SK-N-SH (cell line): ENCODE measurements at regions not wholly inside any gene's neighbourhood (a gene's known extent, or its start where the extent isn't known, plus 50 kb on each side); places are given as distances from the start of the nearest gene placed in this dataset.

Experiments
- CTCF ChIA-PET: fragments of 300-600, 350-600 bp; formaldehyde crosslinking; extraction: SDS; loops from one replicate; lab custom pipeline; 2021; lab: Yijun Ruan, JAX
- POLR2A ChIA-PET: fragments of 350-600 bp; sonication (Branson Sonifier 250); formaldehyde crosslinking; extraction: SDS; loops from one replicate; lab custom pipeline; 2020; ENCODE audit warnings: antibody characterized with exemption, inconsistent platforms; lab: Yijun Ruan, JAX
- DNase-seq: peaks from one replicate; pipeline ENCODE4 v3.0.0; 2012
- H2AFZ ChIP-seq: fragments of 200-600 bp; sonication (generic); 2 replicates; pipeline ENCODE4 v1.8.1; 2016; ENCODE audit warnings: antibody characterized with exemption, mild to moderate bottlenecking, low read depth
- H3F3A ChIP-seq: fragments of 200-600 bp; sonication (generic); replicated peaks from 2 replicates; pipeline ENCODE3; 2016; ENCODE audit warnings: antibody characterized with exemption, mild to moderate bottlenecking; ENCODE audit not compliant: insufficient read depth
- H3K27ac ChIP-seq, 2 experiments: fragments of 200-500 bp in 1 of 2; fragments of 200-600 bp in 1 of 2; sonication (Bioruptor generic) in 1 of 2; sonication (generic), shearing (Covaris generic) in 1 of 2; 2 replicates each; pipeline versions ENCODE4 v1.5.1 to v1.6.1; 2014 to 2016; ENCODE audit warnings: low read depth in 2 of 2, inconsistent platforms in 1 of 2, low read length in 1 of 2, mild to moderate bottlenecking in 1 of 2, mixed read lengths in 1 of 2
- H3K27me3 ChIP-seq: fragments of 200-600 bp; sonication (generic), shearing (Covaris generic); 2 replicates; pipeline ENCODE4 v1.6.1; 2016; ENCODE audit warnings: mixed run types; ENCODE audit not compliant: insufficient read depth
- H3K36me3 ChIP-seq, 2 experiments: fragments of 200-500 bp in 1 of 2; fragments of 200-600 bp in 1 of 2; sonication (Bioruptor generic) in 1 of 2; sonication (generic) in 1 of 2; replicated peaks in 1 of 2; 2 replicates each; pipeline versions ENCODE3 to v1.5.1; 2014 to 2016; ENCODE audit warnings: low read length in 1 of 2, mild to moderate bottlenecking in 1 of 2; ENCODE audit not compliant: insufficient read depth in 2 of 2, control insufficient read depth in 1 of 2
- H3K4me1 ChIP-seq, 2 experiments: fragments of 200-500 bp in 1 of 2; fragments of 200-600 bp in 1 of 2; sonication (Bioruptor generic) in 1 of 2; sonication (generic), shearing (Covaris generic) in 1 of 2; 2 replicates each; pipeline versions ENCODE4 v1.5.1 to v1.6.1; 2014 to 2016; ENCODE audit warnings: low read depth in 1 of 2, low read length in 1 of 2, mixed run types in 1 of 2; ENCODE audit not compliant: insufficient read depth in 2 of 2, control insufficient read depth in 1 of 2
- H3K4me2 ChIP-seq: fragments of 200-600 bp; sonication (generic), shearing (Covaris generic); 2 replicates; pipeline ENCODE4 v1.6.1; 2017; ENCODE audit warnings: mixed run types
- H3K4me3 ChIP-seq, 2 experiments: fragments of 200-500 bp in 1 of 2; fragments of 200-600 bp in 1 of 2; sonication (Bioruptor generic) in 1 of 2; sonication (generic), shearing (Covaris generic) in 1 of 2; 2 replicates each; pipeline versions ENCODE4 v1.5.1 to v1.8.1; 2014 to 2016; ENCODE audit warnings: low read depth in 2 of 2, inconsistent platforms in 1 of 2, low read length in 1 of 2, mild to moderate bottlenecking in 1 of 2, mixed read lengths in 1 of 2, moderate library complexity in 1 of 2
- H3K79me2 ChIP-seq: fragments of 200-600 bp; sonication (generic); 2 replicates; pipeline ENCODE4 v1.8.1; 2017; ENCODE audit warnings: mild to moderate bottlenecking; ENCODE audit not compliant: insufficient read depth
- H3K9ac ChIP-seq: fragments of 200-600 bp; sonication (generic); 2 replicates; pipeline ENCODE4 v1.6.1; 2017; ENCODE audit warnings: mixed run types
- H3K9me2 ChIP-seq: fragments of 200-600 bp; sonication (generic); 2 replicates; pipeline ENCODE4 v1.6.1; 2017; ENCODE audit warnings: mixed run types
- H3K9me3 ChIP-seq: fragments of 200-600 bp; sonication (generic); 2 replicates; pipeline ENCODE4 v1.6.1; 2017; ENCODE audit warnings: mixed run types, mild to moderate bottlenecking, moderate library complexity
- H4K20me1 ChIP-seq: fragments of 200-600 bp; sonication (generic); 2 replicates; pipeline ENCODE4 v1.6.1; 2017; ENCODE audit warnings: mild to moderate bottlenecking, mixed run types; ENCODE audit not compliant: insufficient read depth
- CTCF ChIP-seq: fragments of 200-600 bp; sonication (generic); IDR thresholded peaks from 2 replicates; pipeline ENCODE4 v1.6.1; 2017; ENCODE audit warnings: antibody characterized with exemption, mild to moderate bottlenecking, moderate library complexity
- ELF1 ChIP-seq: IDR thresholded peaks from 2 replicates; pipeline ENCODE4 v1.4.0; 2012
- EZH2phosphoT487 ChIP-seq: fragments of 200-600 bp; sonication (generic); IDR thresholded peaks from 2 replicates; pipeline ENCODE4 v1.6.1; 2017; ENCODE audit warnings: low read depth, mixed run types, mild to moderate bottlenecking, antibody characterized with exemption, moderate library complexity, borderline replicate concordance
- FOXJ3 ChIP-seq: sonication (generic); formaldehyde crosslinking; IDR thresholded peaks from 2 replicates; pipeline ENCODE4 v1.5.1; 2020; ENCODE audit warnings: mild to moderate bottlenecking, missing genetic modification reagents
- GABPA ChIP-seq: IDR thresholded peaks from 2 replicates; pipeline ENCODE4 v1.4.0; 2012; ENCODE audit warnings: low read depth, mild to moderate bottlenecking
- MAX ChIP-seq: IDR thresholded peaks from 2 replicates; pipeline ENCODE4 v1.4.0; 2012; ENCODE audit warnings: low read depth
- MXI1 ChIP-seq: IDR thresholded peaks from 2 replicates; pipeline ENCODE4 v1.6.1; 2012; ENCODE audit warnings: mild to moderate bottlenecking, low read depth, low read length, improper control_type of control experiment
- PBX3 ChIP-seq: IDR thresholded peaks from 2 replicates; pipeline ENCODE4; 2012
- POLR2AphosphoS5 ChIP-seq: IDR thresholded peaks from 2 replicates; pipeline ENCODE4 v1.6.1; 2012; ENCODE audit warnings: low read depth, low read length
- RCOR1 ChIP-seq: fragments of 150-350 bp; IDR thresholded peaks from 2 replicates; pipeline ENCODE4 v1.6.1; 2017; ENCODE audit warnings: antibody characterized with exemption, low read length
- RFX5 ChIP-seq: IDR thresholded peaks from 2 replicates; pipeline ENCODE4 v1.6.1; 2012; ENCODE audit warnings: mild to moderate bottlenecking, improper control_type of control experiment, low read length
- SMC3 ChIP-seq: IDR thresholded peaks from 2 replicates; pipeline ENCODE4 v1.6.1; 2012; ENCODE audit warnings: low read depth, low read length, improper control_type of control experiment
- TAF1 ChIP-seq: IDR thresholded peaks from 2 replicates; pipeline ENCODE4 v1.6.1; 2012; ENCODE audit warnings: low read depth, mild to moderate bottlenecking, low read length, moderate library complexity, borderline replicate concordance
- USF1 ChIP-seq: IDR thresholded peaks from 2 replicates; pipeline ENCODE4 v1.4.0; 2012; ENCODE audit warnings: low read depth, borderline replicate concordance
- USF2 ChIP-seq: fragments of 150-350 bp; IDR thresholded peaks from 2 replicates; pipeline ENCODE4 v1.6.1; 2017; ENCODE audit warnings: antibody characterized with exemption, low read length, low read depth, borderline replicate concordance
- ZBTB33 ChIP-seq: IDR thresholded peaks from 2 replicates; pipeline ENCODE4 v1.4.0; 2012; ENCODE audit warnings: low read depth, borderline replicate concordance
- WGBS: methylation state at CpG from one replicate; pipeline ENCODE4 v1.1.6; 2017; ENCODE audit warnings: low lambda C conversion rate; 5-methylcytosine and 5-hydroxymethylcytosine counted together

GRCh38 chr18:24983566-24984139, 368.3 kb downstream of the ZNF521 start:
- Histone ChIP-seq H3K9me3 (no peaks in the 10 kb centered on the region), H3K9ac (no peak overlapping the region), H3K4me1 (peaks cover 0 to 3% of the 10 kb centered on the region in 2 experiments; a peak in 1 of 4 replicates), H3K9me2 (no peaks in the 10 kb centered on the region), H3K4me3 (no peak overlapping the region), H4K20me1 (no peaks in the 10 kb centered on the region), H3K79me2 (no peaks in the 10 kb centered on the region), H3K27me3 (no peaks in the 10 kb centered on the region)
- DNase-seq = no peak
- CTCF ChIA-PET = no interaction called here
- TF ChIP-seq POLR2AphosphoS5 = no peak
- TF ChIP-seq USF1 = no peak
- no peak for TF ChIP-seq ELF1
- TF ChIP-seq EZH2phosphoT487 = no peak
- TF ChIP-seq, all 33 proteins: peak for 0
- POLR2A ChIA-PET = no interaction called here
- WGBS = 71% methylated on average over 6 of the region's 8 CpGs
- H3K36me3 ChIP-seq = no peaks in the 10 kb centered on the region
- peaks cover 4% of the 10 kb centered on the region for H3F3A ChIP-seq
- no peak overlapping the region for H3K27ac ChIP-seq
- H3K4me2 ChIP-seq = no peak overlapping the region
- no peak overlapping the region for H2AFZ ChIP-seq

- Histone ChIP-seq H3K27me3 (no peaks in the 10 kb centered on the region), H3K4me2 (no peak overlapping the region), H3K4me1 (peaks cover 0 to 3% of the 10 kb centered on the region in 2 experiments; a peak in 1 of 4 replicates), H3K4me3 (no peak overlapping the region), H3K9me2 (no peaks in the 10 kb centered on the region), H3K9ac (no peak overlapping the region), H3K36me3 (no peaks in the 10 kb centered on the region), H3K79me2 (no peaks in the 10 kb centered on the region), H3K9me3 (no peaks in the 10 kb centered on the region), H4K20me1 (no peaks in the 10 kb centered on the region), H3K27ac (peak overlapping the region in 1 of 2 experiments; percentile 65; a peak in 1 of 4 replicates), H2AFZ (no peak overlapping the region), H3F3A (peaks cover 4% of the 10 kb centered on the region)
- 72% methylated on average over 4 of the region's 4 CpGs for WGBS
- CTCF ChIA-PET = interaction anchor here (1.0 kb wide), 1 partner anchor 153 kb away, joined by 3 read pairs; no protein-coding TSS in a partner anchor
- POLR2A ChIA-PET = no interaction called here
- DNase-seq = no peak
- no peak for TF ChIP-seq CTCF
- no peak for TF ChIP-seq PBX3
- TF ChIP-seq MAX = no peak
- TF ChIP-seq USF2 = no peak
- no peak for TF ChIP-seq TAF1
- no peak for TF ChIP-seq RCOR1
- TF ChIP-seq ZBTB33 = no peak
- TF ChIP-seq MXI1 = no peak
- TF ChIP-seq GABPA = no peak
- no peak for TF ChIP-seq FOXJ3
- no peak for TF ChIP-seq RFX5
- TF ChIP-seq ELF1 = no peak
- TF ChIP-seq POLR2AphosphoS5 = no peak
- TF ChIP-seq SMC3 = no peak
Observed at GRCh38 chr18:24985586-24985985, 366.4 kb downstream of the ZNF521 start.
